ENCODE measurements at regions not wholly inside any gene's neighbourhood (a gene's known extent, or its start where the extent isn't known, plus 50 kb on each side); places are given as distances from the start of the nearest gene placed in this dataset.

GRCh38 chr5:117417501-117417900 lies 842.9 kb upstream of the SEMA6A start:
- no peak for DNase-seq (ENCODE audit: extremely low spot score)
- POLR2A ChIA-PET = no interaction called here
- CTCF ChIA-PET = no interaction called here
- no peak for TF ChIP-seq CTCF (IDR thresholded peaks at IDR 0.05; ENCODE audit: control extremely low read depth, extremely low read depth, low read depth, missing control alignments)

- TF ChIP-seq CTCF (IDR thresholded peaks at IDR 0.05; ENCODE audit: control extremely low read depth, extremely low read depth, low read depth, missing control alignments) = no peak
- CTCF ChIA-PET = no interaction called here
- POLR2A ChIA-PET = no interaction called here
- no peak for DNase-seq (ENCODE audit: extremely low spot score)
Observed at GRCh38 chr5:117414926-117415325, 840.3 kb upstream of the SEMA6A start.

- TF ChIP-seq CTCF (IDR thresholded peaks at IDR 0.05; ENCODE audit: control extremely low read depth, extremely low read depth, low read depth, missing control alignments) = no peak
- DNase-seq (ENCODE audit: extremely low spot score) = no peak
- POLR2A ChIA-PET = no interaction called here
- CTCF ChIA-PET = interaction anchor here (0.7 kb wide), 1 partner anchor 22 kb away, joined by 3 read pairs; no protein-coding TSS in a partner anchor
Observed at GRCh38 chr5:117411701-117412100, 837.1 kb upstream of the SEMA6A start.

GRCh38 chr5:117405197-117405596 lies 830.6 kb upstream of the SEMA6A start:
- ChIA-PET POLR2A (no interaction called here), CTCF (no interaction called here)
- no peak for TF ChIP-seq CTCF (IDR thresholded peaks at IDR 0.05; ENCODE audit: control extremely low read depth, extremely low read depth, low read depth, missing control alignments)
- DNase-seq (ENCODE audit: extremely low spot score) = no peak

- CTCF ChIA-PET = no interaction called here
- TF ChIP-seq CTCF (IDR thresholded peaks at IDR 0.05; ENCODE audit: control extremely low read depth, extremely low read depth, low read depth, missing control alignments) = no peak
- no peak for DNase-seq (ENCODE audit: extremely low spot score)
- POLR2A ChIA-PET = no interaction called here
Observed at GRCh38 chr5:117394506-117395157, 820.0 kb upstream of the SEMA6A start.

GRCh38 chr5:117393125-117393524 lies 818.5 kb upstream of the SEMA6A start:
- ChIA-PET POLR2A (no interaction called here), CTCF (no interaction called here)
- DNase-seq (ENCODE audit: extremely low spot score) = no peak
- TF ChIP-seq CTCF (IDR thresholded peaks at IDR 0.05; ENCODE audit: control extremely low read depth, extremely low read depth, low read depth, missing control alignments) = no peak

- ChIA-PET POLR2A (no interaction called here), CTCF (no interaction called here)
- no peak for TF ChIP-seq CTCF (IDR thresholded peaks at IDR 0.05; ENCODE audit: control extremely low read depth, extremely low read depth, low read depth, missing control alignments)
- DNase-seq (ENCODE audit: extremely low spot score) = no peak
Observed at GRCh38 chr5:117380316-117380715, 805.7 kb upstream of the SEMA6A start.
